Esophagus squamous epithelium (tissue), 5 donors: ENCODE measurements at regions not wholly inside any gene's neighbourhood (a gene's known extent, or its start where the extent isn't known, plus 50 kb on each side); places are given as distances from the start of the nearest gene placed in this dataset.
A peak's percentile ranks its signal among the peaks of the same experiment; 100 is the strongest.

ENCODE experiments used
- DNase-seq: peaks from one replicate; lab custom pipeline; 2025; lab: John Stamatoyannopoulos, UW
- H3K27ac ChIP-seq, 4 donors: fragments of 200-600 bp; sonication (generic); one replicate each; pipeline ENCODE4 v1.5.1; 2016 to 2019; ENCODE audit warnings: mild to moderate bottlenecking in 1 of 4
- H3K27me3 ChIP-seq, 4 donors: fragments of 200-600 bp; sonication (generic); 1 replicate in 3 of 4; 2 replicates in 1 of 4; pipeline versions ENCODE4 v1.5.1 to v1.6.0; 2017 to 2021; ENCODE audit warnings: antibody characterized with exemption in 1 of 4
- H3K36me3 ChIP-seq, 3 donors: fragments of 200-600 bp; sonication (generic); one replicate each; pipeline ENCODE4 v1.5.1; 2016 to 2019
- H3K4me1 ChIP-seq, 3 donors: fragments of 200-600 bp; sonication (generic); one replicate each; pipeline ENCODE4 v1.5.1; 2017 to 2019
- H3K4me3 ChIP-seq, 4 donors: fragments of 200-600 bp; sonication (generic); 1 replicate in 3 of 4; 2 replicates in 1 of 4; pipeline ENCODE4 v1.5.1; 2016 to 2019; ENCODE audit warnings: mild to moderate bottlenecking in 2 of 4, moderate library complexity in 1 of 4
- H3K9me3 ChIP-seq, 3 donors: fragments of 200-600 bp; sonication (generic); one replicate each; pipeline ENCODE4 v1.5.1; 2016 to 2019
- CTCF ChIP-seq, 6 experiments: fragments of 450-650 bp in 4 of 6; fragments of 200-600 bp in 2 of 6; sonication (generic) in 2 of 6; IDR thresholded peaks; one replicate each; pipeline ENCODE4 v1.5.1; 2016 to 2019; ENCODE audit warnings: antibody characterized with exemption in 6 of 6, mild to moderate bottlenecking in 4 of 6, moderate library complexity in 4 of 6
- POLR2A ChIP-seq, 4 donors: fragments of 450-650 bp; IDR thresholded peaks; one replicate each; pipeline ENCODE4 v1.6.1; 2017; ENCODE audit warnings: antibody characterized with exemption in 4 of 4, mild to moderate bottlenecking in 4 of 4, moderate library complexity in 3 of 4
- WGBS, 2 donors: methylation state at CpG; one replicate each; pipeline ENCODE4 v1.1.5; 2018; 5-methylcytosine and 5-hydroxymethylcytosine counted together
- intact Hi-C: fragments of 100-400 bp; cut with DNase I; formaldehyde crosslinking; loops from one replicate; pipeline ENCODE4 v1.15.0; 2022
- donor health status: DM: yes; HTN: yes; CAD: no.

GRCh38 chr14:103247169-103247606 is 86.8 kb upstream of the EIF5 start:
- DNase-seq = no peak
- intact Hi-C loops = no loop called here
- 50 to 58% methylated on average over 7 of the region's 7 CpGs for WGBS, 2 donors
- Histone ChIP-seq H3K4me3 (no peak overlapping the region), H3K4me1 (peaks cover 0 to 4% (median 0%) of the 10 kb centered on the region in 3 donors), H3K27ac (no peak overlapping the region), H3K36me3 (no peaks in the 10 kb centered on the region), H3K27me3 (peaks cover 0 to 63% (median 0%) of the 10 kb centered on the region in 4 donors), H3K9me3 (peaks cover 0 to 5% (median 0%) of the 10 kb centered on the region in 3 donors)
- TF ChIP-seq CTCF (IDR thresholded peaks at IDR 0.05) (no peak), POLR2A (IDR thresholded peaks at IDR 0.05) (no peak)

GRCh38 chr14:103250181-103250580 is 83.9 kb upstream of the EIF5 start:
- DNase-seq = no peak
- Histone ChIP-seq H3K4me1 (peaks cover 0 to 9% (median 4%) of the 10 kb centered on the region in 3 donors), H3K36me3 (no peaks in the 10 kb centered on the region), H3K9me3 (peaks cover 0 to 5% (median 0%) of the 10 kb centered on the region in 3 donors), H3K4me3 (no peak overlapping the region), H3K27ac (no peak overlapping the region), H3K27me3 (peaks cover 0 to 35% (median 0%) of the 10 kb centered on the region in 4 donors)
- TF ChIP-seq POLR2A (IDR thresholded peaks at IDR 0.05) (no peak), CTCF (IDR thresholded peaks at IDR 0.05) (no peak)
- WGBS, 2 donors = 74 to 83% methylated on average over 3 to 5 of the region's 6 CpGs
- intact Hi-C loops = no loop called here

- H3K27me3 ChIP-seq = peaks cover 0 to 35% (median 0%) of the 10 kb centered on the region in 4 donors
- no peak for TF ChIP-seq POLR2A (IDR thresholded peaks at IDR 0.05)
- TF ChIP-seq CTCF (IDR thresholded peaks at IDR 0.05) = no peak
- no peaks in the 10 kb centered on the region for H3K36me3 ChIP-seq
- 72 to 83% methylated on average over 3 of the region's 3 CpGs for WGBS, 2 donors
- DNase-seq = no peak
- peaks cover 0 to 5% (median 0%) of the 10 kb centered on the region in 3 donors for H3K9me3 ChIP-seq
- H3K4me1 ChIP-seq = peaks cover 0 to 9% (median 2%) of the 10 kb centered on the region in 3 donors
- H3K4me3 ChIP-seq = no peak overlapping the region
- no peak overlapping the region for H3K27ac ChIP-seq
- intact Hi-C loops = no loop called here
Measured at GRCh38 chr14:103250874-103251273, 83.2 kb upstream of the EIF5 start.

- Histone ChIP-seq H3K27me3 (peaks cover 0 to 13% (median 0%) of the 10 kb centered on the region in 4 donors), H3K27ac (peak overlapping the region in 1 of 4 donors; percentile 13), H3K36me3 (no peaks in the 10 kb centered on the region), H3K4me1 (peaks cover 0 to 16% (median 0%) of the 10 kb centered on the region in 3 donors), H3K4me3 (no peak overlapping the region), H3K9me3 (peaks cover 0 to 12% (median 0%) of the 10 kb centered on the region in 3 donors)
- no peak for TF ChIP-seq CTCF (IDR thresholded peaks at IDR 0.05)
- TF ChIP-seq POLR2A (IDR thresholded peaks at IDR 0.05) = no peak
- WGBS, 2 donors = 53 to 78% methylated on average over 2 to 3 of the region's 4 CpGs
- no peak for DNase-seq
- intact Hi-C loops = no loop called here
Measured at GRCh38 chr14:103255555-103255954, 78.5 kb upstream of the EIF5 start.

- peak overlapping the region in 1 of 4 donors; percentile 18 for H3K27ac ChIP-seq
- no peaks in the 10 kb centered on the region for H3K36me3 ChIP-seq
- H3K27me3 ChIP-seq = peaks cover 0 to 13% (median 0%) of the 10 kb centered on the region in 4 donors
- H3K4me3 ChIP-seq = no peak overlapping the region
- peaks cover 0 to 24% (median 5%) of the 10 kb centered on the region in 3 donors for H3K4me1 ChIP-seq
- H3K9me3 ChIP-seq = peaks cover 0 to 12% (median 0%) of the 10 kb centered on the region in 3 donors
- intact Hi-C loops = no loop called here
- DNase-seq = no peak
- WGBS, 2 donors = 54 to 56% methylated on average over 7 to 8 of the region's 10 CpGs
- TF ChIP-seq POLR2A (IDR thresholded peaks at IDR 0.05) (no peak), CTCF (IDR thresholded peaks at IDR 0.05) (no peak)
Measured at GRCh38 chr14:103256406-103256805, 77.6 kb upstream of the EIF5 start.
